AG04449 (cell line): ENCODE measurements at regions not wholly inside any gene's neighbourhood (a gene's known extent, or its start where the extent isn't known, plus 50 kb on each side); places are given as distances from the start of the nearest gene placed in this dataset.

Experiments
- CTCF ChIA-PET: fragments of 350-600 bp; formaldehyde crosslinking; extraction: SDS; loops from one replicate; lab custom pipeline; 2021; ENCODE audit warnings: antibody characterized with exemption; lab: Yijun Ruan, JAX
- POLR2A ChIA-PET: fragments of 400-600, 350-600 bp; formaldehyde crosslinking; extraction: SDS; loops from one replicate; lab custom pipeline; 2020; ENCODE audit warnings: antibody characterized with exemption, inconsistent platforms; lab: Yijun Ruan, JAX
- DNase-seq: peaks from one replicate; pipeline ENCODE4 v3.0.0-alpha.2; 2010; ENCODE audit warnings: low read depth, low spot score
- H3K4me3 ChIP-seq: 2 replicates; pipeline ENCODE4 v1.5.1; 2011; ENCODE audit warnings: low read depth, mild to moderate bottlenecking, control low read depth, low read length
- CTCF ChIP-seq: IDR thresholded peaks from one replicate; pipeline ENCODE4 v1.5.1; 2011; ENCODE audit warnings: mild to moderate bottlenecking, moderate library complexity, low read length, control low read depth, inconsistent platforms; ENCODE audit not compliant: insufficient read depth; ENCODE audit errors: missing control alignments

GRCh38 chr18:76307293-76307690 lies 187.8 kb downstream of the ZNF516 start:
- H3K4me3 ChIP-seq: no peak overlapping the region
- CTCF ChIA-PET: no interaction called here
- DNase-seq: no peak
- POLR2A ChIA-PET: no interaction called here
- TF ChIP-seq CTCF: no peak

GRCh38 chr18:76306685-76307292 lies 188.3 kb downstream of the ZNF516 start:
- no peak overlapping the region for H3K4me3 ChIP-seq
- POLR2A ChIA-PET: no interaction called here
- no peak for TF ChIP-seq CTCF
- DNase-seq: no peak
- CTCF ChIA-PET: no interaction called here

GRCh38 chr18:76285866-76286265 lies 209.2 kb downstream of the ZNF516 start:
- no peak for DNase-seq
- CTCF ChIA-PET: interaction anchor here (0.8 kb wide), 1 partner anchor 29 kb away, joined by 3 read pairs; no protein-coding TSS in a partner anchor
- no peak overlapping the region for H3K4me3 ChIP-seq
- POLR2A ChIA-PET: no interaction called here
- no peak for TF ChIP-seq CTCF

DNA sequence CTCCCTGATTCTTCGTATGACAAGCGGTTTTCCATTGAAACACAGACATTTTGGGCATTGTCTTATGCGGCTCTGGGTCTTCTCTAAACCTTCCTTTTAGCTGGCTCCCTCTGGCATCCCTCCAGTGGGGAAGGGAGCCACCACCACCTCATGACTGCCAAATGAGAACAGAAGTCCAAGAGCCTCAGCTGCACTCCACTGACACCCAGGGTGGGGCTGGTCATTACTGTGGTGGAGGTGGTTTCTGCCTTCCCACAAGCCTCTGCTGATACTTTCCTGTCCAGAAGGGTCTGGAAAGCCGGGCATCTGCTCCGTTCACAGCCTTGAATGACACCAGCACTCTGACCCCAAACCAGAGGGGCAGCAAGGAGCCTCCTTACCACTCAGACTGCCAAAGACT lies 213.5 kb downstream of the ZNF516 start:
- no peak overlapping the region for H3K4me3 ChIP-seq
- no peak for TF ChIP-seq CTCF
- ChIA-PET POLR2A (no interaction called here), CTCF (no interaction called here)
- no peak for DNase-seq

- TF ChIP-seq CTCF: no peak
- H3K4me3 ChIP-seq: no peak overlapping the region
- POLR2A ChIA-PET: no interaction called here
- no peak for DNase-seq
- CTCF ChIA-PET: no interaction called here
Measured at GRCh38 chr18:76277801-76278200, 217.2 kb downstream of the ZNF516 start.

GRCh38 chr18:76275727-76276313 lies 219.2 kb downstream of the ZNF516 start:
- TF ChIP-seq CTCF: no peak
- CTCF ChIA-PET: no interaction called here
- H3K4me3 ChIP-seq: no peak overlapping the region
- POLR2A ChIA-PET: no interaction called here
- DNase-seq: no peak
